ENCODE measurements at regions not wholly inside any gene's neighbourhood (a gene's known extent, or its start where the extent isn't known, plus 50 kb on each side); places are given as distances from the start of the nearest gene placed in this dataset.
A peak's percentile ranks its signal among the peaks of the same experiment; 100 is the strongest.

DNA sequence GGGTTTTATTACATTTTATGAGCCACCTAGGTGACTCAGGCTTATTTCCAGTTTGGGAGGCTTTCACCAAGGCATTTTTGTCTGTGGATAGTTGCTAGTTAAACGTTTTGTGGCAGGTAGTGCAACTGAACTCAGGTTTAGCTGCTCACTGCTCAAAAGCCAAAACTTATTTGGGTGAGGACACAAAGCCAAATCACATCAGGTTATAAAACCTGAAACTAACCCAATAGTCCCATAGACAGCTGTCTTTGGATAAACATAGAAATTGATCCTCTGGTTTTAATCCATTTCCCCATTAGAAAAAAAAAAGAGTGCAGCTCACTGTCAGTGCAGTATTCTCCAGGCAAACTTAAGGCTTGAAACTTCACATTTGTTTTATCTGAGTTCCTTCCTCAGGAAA lies 362.6 kb upstream of the TFPI start:
- Histone ChIP-seq H4K91ac (ENCODE audit: low read length) (no peak overlapping the region), H2BK12ac (ENCODE audit: low read length in 2 of 2) (peak overlapping the region in 1 of 2 experiments; percentile 23), H3K36me3 (ENCODE audit: control insufficient read depth in 1 of 2, insufficient read depth in 2 of 2, low read depth in 1 of 2, low read length in 2 of 2) (no peaks in the 10 kb centered on the region), H4K8ac (ENCODE audit: low read length) (no peak overlapping the region), H3K4me2 (ENCODE audit: low read length, poor library complexity, severe bottlenecking) (no peak overlapping the region), H3K9ac (ENCODE audit: low read length) (no peak overlapping the region), H3K27ac (ENCODE audit: low read length, poor library complexity, severe bottlenecking) (no peak overlapping the region), H3K27me3 (ENCODE audit: control insufficient read depth in 1 of 2, insufficient read depth in 1 of 2, low read length in 2 of 2) (no peaks in the 10 kb centered on the region), H3K9me3 (ENCODE audit: control insufficient read depth, low read length) (no peaks in the 10 kb centered on the region), H2BK120ac (ENCODE audit: low read depth, low read length) (peak overlapping the region; percentile 19), H2AFZ (ENCODE audit: low read depth, low read length) (no peak overlapping the region), H3K4me1 (ENCODE audit: control insufficient read depth, insufficient read depth, low read depth, low read length) (no peaks in the 10 kb centered on the region), H3K23ac (ENCODE audit: low read length in 2 of 2) (no peak overlapping the region), H2BK15ac (ENCODE audit: low read depth, poor library complexity, severe bottlenecking) (peak overlapping the region; percentile 52), H3K4me3 (ENCODE audit: insufficient read depth in 1 of 2, low read depth in 1 of 2, low read length in 2 of 2) (no peak overlapping the region), H3K14ac (ENCODE audit: low read length in 2 of 2) (no peak overlapping the region), H2AK5ac (ENCODE audit: low read length, severe bottlenecking) (no peak overlapping the region), H3K18ac (ENCODE audit: low read depth in 1 of 2, low read length in 2 of 2) (no peak overlapping the region), H3K4ac (ENCODE audit: low read depth in 1 of 2, low read length in 2 of 2) (no peak overlapping the region), H3K79me1 (replicated peaks; ENCODE audit: low read length, poor library complexity, severe bottlenecking) (no peaks in the 10 kb centered on the region), H2BK5ac (ENCODE audit: low read depth, low read length, poor library complexity, severe bottlenecking) (no peak overlapping the region)
- WGBS = 89% methylated on average over 1 of the region's 1 CpG
- no peak for DNase-seq

DNA sequence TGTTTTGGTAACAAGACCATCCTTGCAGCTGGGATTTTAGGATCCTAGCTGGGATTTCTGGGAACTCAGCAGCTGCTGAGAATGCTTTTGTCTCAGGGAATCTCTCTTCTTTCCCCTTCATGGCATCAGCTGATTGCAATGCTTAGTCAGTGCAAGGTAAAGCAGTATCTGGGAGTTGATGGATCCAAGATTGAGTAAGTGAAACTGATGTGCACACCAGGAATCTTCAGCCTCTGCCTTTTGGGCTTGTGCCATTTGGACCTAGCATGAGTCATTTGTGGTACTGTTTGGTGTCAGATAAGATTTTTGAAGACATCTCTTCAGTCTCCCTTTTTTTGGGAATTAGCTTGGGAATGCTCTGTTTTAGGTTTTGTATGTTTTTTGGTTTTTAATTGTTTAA lies 363.3 kb upstream of the TFPI start:
- DNase-seq = peak; percentile 24
- Histone ChIP-seq H3K27ac (ENCODE audit: low read length, poor library complexity, severe bottlenecking) (no peak overlapping the region), H3K4me2 (ENCODE audit: low read length, poor library complexity, severe bottlenecking) (no peak overlapping the region), H2BK12ac (ENCODE audit: low read length in 2 of 2) (peak overlapping the region; percentile 66 to 71), H3K79me1 (replicated peaks; ENCODE audit: low read length, poor library complexity, severe bottlenecking) (no peaks in the 10 kb centered on the region), H2AFZ (ENCODE audit: low read depth, low read length) (no peak overlapping the region), H4K8ac (ENCODE audit: low read length) (no peak overlapping the region), H3K14ac (ENCODE audit: low read length in 2 of 2) (no peak overlapping the region), H3K9ac (ENCODE audit: low read length) (no peak overlapping the region), H3K4ac (ENCODE audit: low read depth in 1 of 2, low read length in 2 of 2) (no peak overlapping the region), H3K36me3 (ENCODE audit: control insufficient read depth in 1 of 2, insufficient read depth in 2 of 2, low read depth in 1 of 2, low read length in 2 of 2) (no peaks in the 10 kb centered on the region), H3K4me3 (ENCODE audit: insufficient read depth in 1 of 2, low read depth in 1 of 2, low read length in 2 of 2) (no peak overlapping the region), H3K18ac (ENCODE audit: low read depth in 1 of 2, low read length in 2 of 2) (peak overlapping the region in 1 of 2 experiments; percentile 5), H3K4me1 (ENCODE audit: control insufficient read depth, insufficient read depth, low read depth, low read length) (no peaks in the 10 kb centered on the region), H2BK15ac (ENCODE audit: low read depth, poor library complexity, severe bottlenecking) (no peak overlapping the region), H3K23ac (ENCODE audit: low read length in 2 of 2) (no peak overlapping the region), H2AK5ac (ENCODE audit: low read length, severe bottlenecking) (no peak overlapping the region), H3K9me3 (ENCODE audit: control insufficient read depth, low read length) (no peaks in the 10 kb centered on the region), H3K27me3 (ENCODE audit: control insufficient read depth in 1 of 2, insufficient read depth in 1 of 2, low read length in 2 of 2) (no peaks in the 10 kb centered on the region), H2BK5ac (ENCODE audit: low read depth, low read length, poor library complexity, severe bottlenecking) (no peak overlapping the region), H4K91ac (ENCODE audit: low read length) (no peak overlapping the region), H2BK120ac (ENCODE audit: low read depth, low read length) (no peak overlapping the region)

DNA sequence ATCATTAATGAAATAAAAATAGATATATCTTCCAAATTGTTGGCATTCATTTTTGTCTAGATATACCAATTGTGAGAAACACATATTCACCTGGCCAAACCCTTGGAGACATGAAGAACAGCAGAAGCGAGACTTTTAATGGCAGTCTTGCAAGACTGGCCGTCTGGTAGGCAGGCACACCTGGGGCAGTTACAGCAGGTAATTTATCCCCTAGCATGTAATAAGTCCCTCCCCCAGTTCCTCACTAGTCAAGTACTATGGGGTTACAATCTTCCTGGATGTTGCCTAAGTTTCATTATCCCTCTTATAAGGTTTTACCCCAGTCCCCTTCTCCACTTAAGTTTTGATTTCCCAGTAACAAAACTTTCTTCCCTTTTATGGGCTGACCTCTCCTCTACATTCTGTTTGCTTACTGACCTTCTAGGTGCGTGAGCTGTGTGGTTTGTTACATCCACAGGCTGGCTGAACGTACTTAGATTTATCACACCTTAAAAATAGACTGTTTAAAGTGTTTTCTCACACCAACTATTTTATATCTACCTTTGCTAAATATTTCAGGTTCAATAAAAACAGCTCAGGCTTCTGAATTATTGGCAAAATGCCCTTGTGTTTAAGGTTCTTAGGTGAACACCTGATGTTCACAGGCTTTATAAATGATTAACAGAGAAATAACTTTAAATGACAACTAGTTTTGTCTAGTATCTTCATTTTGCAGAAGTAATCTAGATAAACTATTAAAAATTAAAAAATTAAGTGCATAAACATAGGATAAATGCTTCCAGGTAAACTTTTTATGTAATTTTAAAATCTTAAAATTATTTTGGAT lies 365.0 kb upstream of the TFPI start:
- Histone ChIP-seq H4K8ac (ENCODE audit: low read length) (no peak overlapping the region), H2BK15ac (ENCODE audit: low read depth, poor library complexity, severe bottlenecking) (no peak overlapping the region), H3K9me3 (ENCODE audit: control insufficient read depth, low read length) (no peaks in the 10 kb centered on the region), H2BK120ac (ENCODE audit: low read depth, low read length) (no peak overlapping the region), H2AFZ (ENCODE audit: low read depth, low read length) (no peak overlapping the region), H3K79me1 (replicated peaks; ENCODE audit: low read length, poor library complexity, severe bottlenecking) (no peaks in the 10 kb centered on the region), H3K23ac (ENCODE audit: low read length in 2 of 2) (no peak overlapping the region), H3K4ac (ENCODE audit: low read depth in 1 of 2, low read length in 2 of 2) (no peak overlapping the region), H2BK12ac (ENCODE audit: low read length in 2 of 2) (no peak overlapping the region), H3K9ac (ENCODE audit: low read length) (no peak overlapping the region), H3K4me1 (ENCODE audit: control insufficient read depth, insufficient read depth, low read depth, low read length) (no peaks in the 10 kb centered on the region), H2AK5ac (ENCODE audit: low read length, severe bottlenecking) (no peak overlapping the region), H3K14ac (ENCODE audit: low read length in 2 of 2) (no peak overlapping the region), H3K27ac (ENCODE audit: low read length, poor library complexity, severe bottlenecking) (no peak overlapping the region), H3K18ac (ENCODE audit: low read depth in 1 of 2, low read length in 2 of 2) (no peak overlapping the region), H3K4me3 (ENCODE audit: insufficient read depth in 1 of 2, low read depth in 1 of 2, low read length in 2 of 2) (no peak overlapping the region), H4K91ac (ENCODE audit: low read length) (no peak overlapping the region), H3K36me3 (ENCODE audit: control insufficient read depth in 1 of 2, insufficient read depth in 2 of 2, low read depth in 1 of 2, low read length in 2 of 2) (no peaks in the 10 kb centered on the region), H2BK5ac (ENCODE audit: low read depth, low read length, poor library complexity, severe bottlenecking) (no peak overlapping the region), H3K4me2 (ENCODE audit: low read length, poor library complexity, severe bottlenecking) (no peak overlapping the region), H3K27me3 (ENCODE audit: control insufficient read depth in 1 of 2, insufficient read depth in 1 of 2, low read length in 2 of 2) (no peaks in the 10 kb centered on the region)
- DNase-seq = no peak
- WGBS = 93% methylated on average over 4 of the region's 4 CpGs

DNA sequence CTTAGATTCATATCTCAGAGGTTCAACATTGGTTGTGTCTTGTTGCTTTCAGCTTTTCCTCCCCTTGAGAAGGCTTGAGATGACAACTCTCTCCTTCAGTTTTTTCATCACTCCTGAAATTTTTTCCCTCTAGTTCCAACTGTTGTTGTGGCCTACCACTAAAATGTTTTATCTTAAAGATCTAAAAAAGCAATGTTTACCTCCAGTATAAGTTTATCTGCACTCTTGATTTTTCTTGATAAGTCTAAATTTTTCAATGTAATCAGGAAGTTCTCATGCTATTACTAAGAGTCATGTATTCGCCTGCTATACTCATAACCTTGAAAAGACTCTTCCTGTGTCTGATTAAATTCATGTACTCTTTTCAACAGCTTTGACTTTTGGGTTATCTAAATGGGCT lies 366.3 kb upstream of the TFPI start:
- no peak overlapping the region for H2BK5ac ChIP-seq (ENCODE audit: low read depth, low read length, poor library complexity, severe bottlenecking)
- H2BK120ac ChIP-seq (ENCODE audit: low read depth, low read length) = no peak overlapping the region
- H3K4me3 ChIP-seq (ENCODE audit: insufficient read depth in 1 of 2, low read depth in 1 of 2, low read length in 2 of 2) = no peak overlapping the region
- H2AFZ ChIP-seq (ENCODE audit: low read depth, low read length) = no peak overlapping the region
- no peak overlapping the region for H3K4ac ChIP-seq (ENCODE audit: low read depth in 1 of 2, low read length in 2 of 2)
- no peak for DNase-seq
- H2BK12ac ChIP-seq (ENCODE audit: low read length in 2 of 2) = no peak overlapping the region
- no peak overlapping the region for H3K23ac ChIP-seq (ENCODE audit: low read length in 2 of 2)
- no peak overlapping the region for H3K4me2 ChIP-seq (ENCODE audit: low read length, poor library complexity, severe bottlenecking)
- no peaks in the 10 kb centered on the region for H3K79me1 ChIP-seq (replicated peaks; ENCODE audit: low read length, poor library complexity, severe bottlenecking)
- H3K4me1 ChIP-seq (ENCODE audit: control insufficient read depth, insufficient read depth, low read depth, low read length) = no peaks in the 10 kb centered on the region
- H2AK5ac ChIP-seq (ENCODE audit: low read length, severe bottlenecking) = no peak overlapping the region
- H3K14ac ChIP-seq (ENCODE audit: low read length in 2 of 2) = no peak overlapping the region
- H2BK15ac ChIP-seq (ENCODE audit: low read depth, poor library complexity, severe bottlenecking) = no peak overlapping the region
- H3K9me3 ChIP-seq (ENCODE audit: control insufficient read depth, low read length) = no peaks in the 10 kb centered on the region
- H4K91ac ChIP-seq (ENCODE audit: low read length) = no peak overlapping the region
- H3K9ac ChIP-seq (ENCODE audit: low read length) = no peak overlapping the region
- 50% methylated on average over 1 of the region's 1 CpG for WGBS
- no peak overlapping the region for H3K27ac ChIP-seq (ENCODE audit: low read length, poor library complexity, severe bottlenecking)
- H3K18ac ChIP-seq (ENCODE audit: low read depth in 1 of 2, low read length in 2 of 2) = no peak overlapping the region
- no peaks in the 10 kb centered on the region for H3K36me3 ChIP-seq (ENCODE audit: control insufficient read depth in 1 of 2, insufficient read depth in 2 of 2, low read depth in 1 of 2, low read length in 2 of 2)
- H3K27me3 ChIP-seq (ENCODE audit: control insufficient read depth in 1 of 2, insufficient read depth in 1 of 2, low read length in 2 of 2) = no peaks in the 10 kb centered on the region
- H4K8ac ChIP-seq (ENCODE audit: low read length) = no peak overlapping the region
